ENCODE measurements at regions not wholly inside any gene's neighbourhood (a gene's known extent, or its start where the extent isn't known, plus 50 kb on each side); places are given as distances from the start of the nearest gene placed in this dataset.

DNA sequence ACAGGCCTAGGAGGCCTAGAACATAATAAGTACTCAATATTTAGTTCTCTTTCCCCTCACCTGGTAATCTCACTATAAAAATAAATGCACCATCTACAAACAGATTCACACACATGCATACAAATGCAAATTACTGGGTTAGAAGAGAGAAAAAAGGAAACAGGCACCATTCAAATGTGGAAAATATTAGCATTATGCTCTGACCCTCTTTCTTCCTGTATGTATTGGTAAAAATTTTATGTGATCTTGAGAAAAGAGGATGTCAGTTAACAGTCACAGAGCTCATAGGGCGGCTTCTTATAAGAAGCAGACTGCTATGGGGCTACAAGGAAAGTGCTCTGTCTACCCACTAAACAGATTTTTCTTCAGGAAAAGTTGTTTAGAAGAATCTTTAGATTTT is 565.4 kb downstream of the LMO4 start:
- TF ChIP-seq, protein P1, sequence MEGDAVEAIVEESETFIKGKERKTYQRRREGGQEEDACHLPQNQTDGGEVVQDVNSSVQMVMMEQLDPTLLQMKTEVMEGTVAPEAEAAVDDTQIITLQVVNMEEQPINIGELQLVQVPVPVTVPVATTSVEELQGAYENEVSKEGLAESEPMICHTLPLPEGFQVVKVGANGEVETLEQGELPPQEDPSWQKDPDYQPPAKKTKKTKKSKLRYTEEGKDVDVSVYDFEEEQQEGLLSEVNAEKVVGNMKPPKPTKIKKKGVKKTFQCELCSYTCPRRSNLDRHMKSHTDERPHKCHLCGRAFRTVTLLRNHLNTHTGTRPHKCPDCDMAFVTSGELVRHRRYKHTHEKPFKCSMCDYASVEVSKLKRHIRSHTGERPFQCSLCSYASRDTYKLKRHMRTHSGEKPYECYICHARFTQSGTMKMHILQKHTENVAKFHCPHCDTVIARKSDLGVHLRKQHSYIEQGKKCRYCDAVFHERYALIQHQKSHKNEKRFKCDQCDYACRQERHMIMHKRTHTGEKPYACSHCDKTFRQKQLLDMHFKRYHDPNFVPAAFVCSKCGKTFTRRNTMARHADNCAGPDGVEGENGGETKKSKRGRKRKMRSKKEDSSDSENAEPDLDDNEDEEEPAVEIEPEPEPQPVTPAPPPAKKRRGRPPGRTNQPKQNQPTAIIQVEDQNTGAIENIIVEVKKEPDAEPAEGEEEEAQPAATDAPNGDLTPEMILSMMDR (IDR thresholded peaks at IDR 0.05): no peak
- no peak for TF ChIP-seq POLR2A (IDR thresholded peaks at IDR 0.05)

Measured in testis (tissue), 2 donors.